Central memory CD8-positive, alpha-beta T cell (primary cell): ENCODE measurements at regions not wholly inside any gene's neighbourhood (a gene's known extent, or its start where the extent isn't known, plus 50 kb on each side); places are given as distances from the start of the nearest gene placed in this dataset.

ENCODE experiments used
- ATAC-seq: fragments of 150-1000 bp; cut with Tn5 transposase; replicated peaks from 2 replicates; pipeline ENCODE4 v1.10.0; 2022; ENCODE audit warnings: mild to moderate bottlenecking, moderate FRiP score, moderate number of reproducible peaks; ENCODE audit not compliant: poor library complexity, severe bottlenecking; ENCODE audit errors: extremely low read depth
- DNase-seq, 2 donors: peaks; one replicate each; pipeline ENCODE4 v3.0.0; 2021; ENCODE audit warnings: low spot score in 2 of 2
- H3K27ac Mint-ChIP-seq: one replicate; pipeline ENCODE4 v1.8.0; 2022; ENCODE audit warnings: low read depth, mild to moderate bottlenecking, moderate library complexity, mixed read lengths
- H3K27me3 Mint-ChIP-seq: one replicate; pipeline ENCODE4 v1.8.0; 2022; ENCODE audit warnings: mixed read lengths
- H3K36me3 Mint-ChIP-seq: one replicate; pipeline ENCODE4 v1.8.0; 2022; ENCODE audit warnings: mild to moderate bottlenecking, moderate library complexity, mixed read lengths; ENCODE audit not compliant: insufficient read depth
- H3K4me1 Mint-ChIP-seq: one replicate; pipeline ENCODE4 v1.8.0; 2022; ENCODE audit warnings: mixed read lengths
- H3K4me3 Mint-ChIP-seq: one replicate; pipeline ENCODE4 v1.8.0; 2022; ENCODE audit warnings: mild to moderate bottlenecking, moderate library complexity, mixed read lengths
- H3K9me3 Mint-ChIP-seq: one replicate; pipeline ENCODE4 v1.8.0; 2022; ENCODE audit warnings: mixed read lengths

DNA sequence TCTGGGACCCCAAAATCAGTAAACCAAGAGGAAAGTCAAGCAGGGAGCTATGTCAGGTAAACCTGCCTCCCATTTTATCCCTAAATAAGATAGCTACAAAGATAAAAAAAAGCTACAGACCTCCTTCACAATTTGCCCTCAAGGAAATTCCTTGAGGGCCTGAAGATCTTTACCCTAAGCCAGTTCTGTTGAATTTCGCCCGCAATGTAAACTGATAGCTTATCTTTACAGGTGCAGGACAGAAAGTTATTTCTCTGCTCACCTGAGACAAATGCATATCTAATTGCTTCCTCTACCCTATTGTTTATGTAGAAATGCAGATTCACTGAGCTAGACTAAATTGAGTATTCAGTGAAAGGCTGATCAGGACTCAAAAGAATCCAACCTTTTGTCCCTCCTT lies 153.4 kb upstream of the CHRM3 start:
- ATAC-seq (no peak), DNase-seq (no peak)
- Mint-ChIP-seq H3K27ac (no peak overlapping the region), H3K9me3 (peaks cover 20% of the 10 kb centered on the region), H3K4me1 (no peaks in the 10 kb centered on the region), H3K36me3 (peaks cover 2% of the 10 kb centered on the region), H3K27me3 (no peaks in the 10 kb centered on the region), H3K4me3 (no peak overlapping the region)

DNA sequence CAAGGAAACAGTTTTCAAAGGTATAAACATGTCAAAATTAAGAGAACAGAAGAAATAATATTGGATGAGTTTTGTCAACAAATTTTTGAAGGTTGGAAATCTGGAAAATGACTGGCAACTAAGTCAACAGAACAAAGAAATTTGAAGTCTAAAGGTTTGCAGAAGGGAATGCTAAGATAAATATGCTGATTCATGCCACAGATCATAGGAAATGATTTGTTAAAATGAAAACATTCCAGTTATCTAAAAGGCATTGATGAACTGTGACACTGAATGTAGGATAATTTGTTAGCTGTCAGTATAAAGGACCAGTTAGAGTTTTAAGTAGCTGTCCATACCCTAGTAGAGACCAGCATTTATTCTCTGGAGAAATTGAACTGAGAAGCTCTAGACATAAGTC lies 157.9 kb upstream of the CHRM3 start:
- no peak for ATAC-seq

DNA sequence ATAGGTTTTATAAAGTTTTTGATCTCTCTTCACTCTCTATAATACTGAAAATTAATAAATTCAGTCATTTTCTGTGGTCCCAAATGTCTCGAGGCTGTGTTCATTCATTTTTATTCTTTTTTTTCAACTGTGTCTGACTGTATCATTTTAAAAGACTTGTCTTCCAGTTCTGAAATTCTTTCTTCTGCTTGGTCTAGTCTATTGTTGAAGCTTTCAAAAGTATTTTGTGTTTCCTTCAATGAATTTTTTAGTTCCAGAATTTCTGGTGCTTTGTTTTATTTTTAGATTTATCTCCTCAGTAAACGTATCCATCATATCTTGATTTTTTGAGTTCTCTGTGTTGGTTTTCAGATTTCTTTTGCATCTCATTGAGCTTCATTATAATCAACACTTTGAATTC lies 161.0 kb upstream of the CHRM3 start:
- ATAC-seq (no peak), DNase-seq (no peak)
- Mint-ChIP-seq H3K4me1 (no peaks in the 10 kb centered on the region), H3K36me3 (peaks cover 2% of the 10 kb centered on the region), H3K27ac (no peak overlapping the region), H3K4me3 (no peak overlapping the region), H3K27me3 (no peaks in the 10 kb centered on the region), H3K9me3 (peaks cover 60% of the 10 kb centered on the region)

More for the DNA sequence above, 157.9 kb upstream of the CHRM3 start:
- Mint-ChIP-seq H3K36me3 (peaks cover 2% of the 10 kb centered on the region), H3K9me3 (peaks cover 44% of the 10 kb centered on the region), H3K27ac (no peak overlapping the region), H3K4me3 (no peak overlapping the region), H3K4me1 (no peaks in the 10 kb centered on the region), H3K27me3 (no peaks in the 10 kb centered on the region)
- DNase-seq = no peak

DNA sequence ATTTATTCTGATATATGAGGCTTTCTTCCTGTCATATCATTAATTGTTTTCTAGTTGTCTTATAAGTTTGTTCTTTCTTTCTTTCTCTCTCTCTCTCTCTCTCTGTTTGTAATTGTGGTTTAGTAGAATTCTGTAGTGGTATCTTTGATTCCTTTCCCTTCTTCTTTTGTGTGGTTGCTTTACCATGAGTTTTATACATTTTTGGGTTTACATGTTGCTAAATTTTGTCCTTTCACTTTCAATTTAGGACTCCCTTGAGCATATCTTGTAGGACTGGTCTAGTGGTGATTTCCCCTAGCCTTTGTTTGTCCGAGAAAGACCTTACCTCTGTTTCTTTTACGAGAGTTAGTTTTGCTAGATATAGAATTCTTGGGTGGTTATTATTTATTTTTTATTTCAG lies 162.3 kb upstream of the CHRM3 start:
- Mint-ChIP-seq H3K4me1 (no peaks in the 10 kb centered on the region), H3K27ac (no peak overlapping the region), H3K9me3 (peaks cover 50% of the 10 kb centered on the region), H3K4me3 (no peak overlapping the region), H3K36me3 (no peaks in the 10 kb centered on the region), H3K27me3 (no peaks in the 10 kb centered on the region)
- DNase-seq (no peak), ATAC-seq (no peak)

DNA sequence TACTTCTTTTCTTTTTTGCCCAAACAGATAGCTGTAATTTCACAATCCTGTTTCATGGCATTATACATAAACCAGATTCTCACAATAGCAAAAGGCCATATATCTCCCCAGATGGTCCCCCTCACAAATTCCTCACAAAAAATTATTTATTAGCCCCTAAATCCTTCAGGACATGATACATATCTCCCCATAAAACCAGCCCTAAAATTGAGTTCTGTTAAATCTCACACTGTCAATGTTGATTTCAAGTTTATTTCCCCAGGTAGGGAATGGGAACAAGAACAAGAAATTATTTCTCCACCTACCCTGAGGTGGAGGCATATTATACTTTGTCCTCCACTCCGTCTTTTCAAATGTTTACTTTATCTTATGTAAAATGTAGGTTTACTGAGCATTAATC lies 163.4 kb upstream of the CHRM3 start:
- H3K27me3 Mint-ChIP-seq = no peaks in the 10 kb centered on the region
- no peaks in the 10 kb centered on the region for H3K36me3 Mint-ChIP-seq
- H3K4me3 Mint-ChIP-seq = no peak overlapping the region
- no peak for DNase-seq
- ATAC-seq = no peak
- H3K4me1 Mint-ChIP-seq = no peaks in the 10 kb centered on the region
- H3K9me3 Mint-ChIP-seq = peaks cover 48% of the 10 kb centered on the region
- no peak overlapping the region for H3K27ac Mint-ChIP-seq

DNA sequence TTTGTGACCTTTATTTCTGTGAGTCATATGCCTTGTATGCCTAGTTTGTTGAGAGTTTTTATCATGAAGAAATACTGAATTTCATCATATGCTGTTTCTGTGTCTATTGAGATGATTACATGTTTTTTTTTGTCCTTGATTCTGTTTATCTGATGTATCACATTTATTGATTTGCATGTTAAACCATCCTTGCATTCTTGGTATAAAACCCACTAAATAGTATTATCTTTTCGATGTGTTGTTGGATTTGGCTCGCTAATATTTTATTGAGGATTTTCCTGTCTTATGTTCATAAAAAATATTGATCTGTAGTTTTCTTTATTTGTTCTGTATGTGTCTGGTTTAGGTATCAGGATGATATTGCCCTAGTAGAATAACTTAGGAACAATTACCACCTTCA lies 164.7 kb upstream of the CHRM3 start:
- Mint-ChIP-seq H3K4me3 (no peak overlapping the region), H3K4me1 (no peaks in the 10 kb centered on the region), H3K9me3 (peaks cover 44% of the 10 kb centered on the region), H3K27me3 (no peaks in the 10 kb centered on the region), H3K36me3 (no peaks in the 10 kb centered on the region), H3K27ac (no peak overlapping the region)
- DNase-seq = no peak
- no peak for ATAC-seq

DNA sequence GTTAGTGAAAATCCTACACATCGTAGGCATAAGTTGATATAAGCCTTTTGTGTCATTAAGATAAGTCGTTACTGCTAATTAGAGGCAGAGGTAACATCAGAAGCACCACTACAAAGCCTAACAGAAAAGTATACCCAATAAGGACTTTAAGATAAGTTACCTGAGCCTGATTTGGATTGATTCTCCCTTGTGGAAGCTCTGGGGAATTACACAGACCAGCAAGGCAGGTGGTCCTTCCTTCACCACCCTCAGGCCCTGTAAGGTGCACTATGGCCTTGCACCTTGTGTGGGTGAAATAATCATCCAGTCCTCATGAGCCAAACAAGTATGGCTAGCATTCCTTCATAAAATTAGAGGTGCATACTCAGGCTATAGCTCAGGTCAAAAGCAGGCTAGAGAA lies 166.7 kb upstream of the CHRM3 start:
- Mint-ChIP-seq H3K27me3 (no peaks in the 10 kb centered on the region), H3K27ac (no peak overlapping the region), H3K36me3 (no peaks in the 10 kb centered on the region), H3K4me3 (no peak overlapping the region), H3K4me1 (no peaks in the 10 kb centered on the region), H3K9me3 (peaks cover 34% of the 10 kb centered on the region)
- ATAC-seq = no peak
- no peak for DNase-seq

DNA sequence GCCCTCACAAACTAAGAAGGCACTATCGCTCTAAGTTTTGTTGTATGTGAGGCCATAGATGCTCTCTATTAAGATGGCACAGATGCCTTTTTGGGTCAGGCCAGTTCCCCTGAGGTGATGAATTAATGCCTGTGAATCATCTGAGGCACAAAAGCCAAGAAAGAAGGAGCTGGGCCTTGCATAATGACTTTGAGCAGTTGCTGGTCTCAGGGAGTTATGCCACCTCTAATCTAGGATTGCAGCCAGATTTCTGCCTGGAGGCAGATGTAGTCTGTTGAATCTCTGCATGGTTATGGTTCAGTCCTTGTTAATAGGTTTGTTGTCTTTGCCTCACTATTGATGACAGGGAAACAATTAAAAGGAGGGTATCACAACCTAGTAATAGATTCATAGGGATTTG lies 168.1 kb upstream of the CHRM3 start:
- no peaks in the 10 kb centered on the region for H3K27me3 Mint-ChIP-seq
- no peaks in the 10 kb centered on the region for H3K36me3 Mint-ChIP-seq
- no peaks in the 10 kb centered on the region for H3K4me1 Mint-ChIP-seq
- no peak overlapping the region for H3K27ac Mint-ChIP-seq
- no peak overlapping the region for H3K4me3 Mint-ChIP-seq
- ATAC-seq = no peak
- no peak for DNase-seq
- peaks cover 22% of the 10 kb centered on the region for H3K9me3 Mint-ChIP-seq

DNA sequence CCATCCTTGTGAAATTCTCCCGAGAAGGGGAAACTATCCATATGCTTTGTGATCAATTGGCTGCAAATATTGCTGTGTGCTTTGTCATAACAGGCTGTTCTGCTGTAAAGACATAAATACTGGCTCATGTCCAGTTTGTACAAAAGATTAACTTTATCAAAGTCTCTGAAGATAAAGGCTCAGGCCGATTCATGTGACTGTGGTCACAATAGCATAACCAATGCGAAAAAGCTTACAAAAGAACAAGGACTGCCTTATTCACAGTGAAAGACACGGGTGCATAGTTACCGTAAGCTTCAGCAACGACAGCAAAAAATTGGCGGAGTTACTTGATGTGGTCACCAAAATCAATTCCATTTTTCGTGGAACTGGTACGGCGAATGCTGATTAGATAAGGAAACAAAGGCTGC lies 173.6 kb upstream of the CHRM3 start:
- Mint-ChIP-seq H3K9me3 (peaks cover 5% of the 10 kb centered on the region), H3K36me3 (no peaks in the 10 kb centered on the region), H3K27me3 (no peaks in the 10 kb centered on the region), H3K4me3 (no peak overlapping the region), H3K27ac (no peak overlapping the region), H3K4me1 (no peaks in the 10 kb centered on the region)
- DNase-seq = no peak
- ATAC-seq = no peak

DNA sequence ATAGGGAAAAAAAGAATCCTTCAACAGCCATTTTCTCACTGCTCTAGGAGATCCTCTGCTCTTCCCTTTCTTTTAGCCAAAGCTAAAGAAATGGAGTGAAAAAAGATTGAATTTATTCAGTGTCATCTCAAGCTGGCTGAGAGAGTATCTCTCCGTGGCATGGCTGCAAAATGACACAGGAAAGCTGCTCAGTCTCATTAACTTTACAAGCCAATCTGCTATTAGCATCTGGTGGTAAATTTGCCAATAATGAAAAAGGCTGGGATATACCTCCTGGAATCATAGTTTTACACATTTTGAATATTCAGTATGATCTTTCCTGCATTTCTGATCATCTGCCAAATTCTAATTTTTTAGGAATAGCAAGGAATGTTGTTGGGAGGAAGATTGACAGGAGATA lies 176.8 kb upstream of the CHRM3 start:
- no peak overlapping the region for H3K4me3 Mint-ChIP-seq
- H3K9me3 Mint-ChIP-seq = peaks cover 11% of the 10 kb centered on the region
- DNase-seq (no peak), ATAC-seq (no peak)
- H3K27me3 Mint-ChIP-seq = no peaks in the 10 kb centered on the region
- H3K36me3 Mint-ChIP-seq = no peaks in the 10 kb centered on the region
- H3K4me1 Mint-ChIP-seq = no peaks in the 10 kb centered on the region
- no peak overlapping the region for H3K27ac Mint-ChIP-seq

DNA sequence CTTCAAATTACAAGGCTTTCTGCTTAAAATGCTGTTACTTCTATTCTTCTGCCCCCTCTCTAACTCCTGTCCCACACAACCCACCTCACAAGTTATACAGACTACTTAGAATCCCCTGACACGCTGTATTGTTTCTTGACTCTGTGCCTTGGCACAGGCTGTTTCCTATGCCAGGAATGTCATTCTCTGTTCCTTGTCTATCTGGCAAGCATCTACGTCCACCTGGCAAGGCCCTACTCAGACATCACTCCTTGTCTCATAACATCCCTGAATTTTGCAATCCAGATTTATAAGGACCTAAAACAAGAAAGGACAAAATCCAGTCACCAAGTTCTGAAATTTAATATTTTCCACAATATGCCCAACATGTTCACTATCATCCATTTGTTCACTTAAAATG lies 182.0 kb upstream of the CHRM3 start:
- ATAC-seq (no peak), DNase-seq (no peak)
- H3K27me3 Mint-ChIP-seq = no peaks in the 10 kb centered on the region
- H3K4me3 Mint-ChIP-seq = no peak overlapping the region
- H3K27ac Mint-ChIP-seq = no peak overlapping the region
- H3K9me3 Mint-ChIP-seq = peaks cover 11% of the 10 kb centered on the region
- H3K4me1 Mint-ChIP-seq = no peaks in the 10 kb centered on the region
- H3K36me3 Mint-ChIP-seq = no peaks in the 10 kb centered on the region

DNA sequence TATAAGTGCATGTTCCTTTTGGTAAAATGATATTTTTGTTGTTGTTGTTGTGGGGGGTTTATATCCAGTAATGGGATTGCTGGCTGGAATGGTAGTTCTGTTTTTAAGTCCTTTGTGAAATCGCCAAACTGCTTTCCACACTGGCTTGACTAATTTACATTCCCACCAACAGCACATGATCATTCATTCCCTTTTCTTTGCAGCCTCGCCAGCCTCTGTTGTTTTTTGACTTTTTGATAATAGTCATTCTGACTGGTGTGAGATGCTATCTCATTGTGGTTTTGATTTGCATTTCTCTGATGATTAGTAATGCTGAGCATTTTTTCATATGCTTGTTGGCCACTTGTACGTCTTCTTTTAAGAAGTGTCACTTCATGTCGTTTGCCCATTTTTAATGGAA lies 188.5 kb upstream of the CHRM3 start:
- DNase-seq = no peak
- Mint-ChIP-seq H3K4me1 (no peaks in the 10 kb centered on the region), H3K27me3 (no peaks in the 10 kb centered on the region), H3K4me3 (no peak overlapping the region), H3K36me3 (no peaks in the 10 kb centered on the region), H3K27ac (no peak overlapping the region), H3K9me3 (peaks cover 5% of the 10 kb centered on the region)
- ATAC-seq = no peak

DNA sequence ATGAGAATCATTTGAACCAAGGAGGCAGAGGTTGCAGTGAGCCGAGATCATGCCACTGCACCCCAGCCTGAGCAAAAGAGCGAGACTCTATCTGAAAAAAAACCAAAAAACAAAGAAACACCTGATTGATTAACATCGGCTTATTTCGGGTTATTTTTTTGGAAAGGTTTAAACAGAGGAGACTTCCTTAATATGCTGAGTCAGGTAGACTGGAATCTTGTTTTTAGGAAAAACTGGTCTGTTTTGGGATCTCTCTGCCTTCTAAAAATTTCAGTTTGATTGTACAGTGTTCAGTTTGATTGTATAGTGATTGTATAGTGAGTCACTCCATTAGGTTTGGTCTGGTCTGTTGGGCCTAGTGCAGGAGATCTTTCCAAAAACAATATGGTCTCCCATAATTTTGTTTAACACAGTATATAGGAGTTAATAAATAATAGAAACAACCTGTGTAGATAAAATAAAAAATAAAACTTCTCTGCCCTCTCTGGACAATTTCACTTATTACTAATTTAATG lies 196.3 kb upstream of the CHRM3 start:
- Mint-ChIP-seq H3K4me3 (no peak overlapping the region), H3K27ac (no peak overlapping the region), H3K9me3 (peaks cover 14% of the 10 kb centered on the region), H3K27me3 (no peaks in the 10 kb centered on the region), H3K36me3 (no peaks in the 10 kb centered on the region), H3K4me1 (no peaks in the 10 kb centered on the region)
- no peak for DNase-seq
- no peak for ATAC-seq

DNA sequence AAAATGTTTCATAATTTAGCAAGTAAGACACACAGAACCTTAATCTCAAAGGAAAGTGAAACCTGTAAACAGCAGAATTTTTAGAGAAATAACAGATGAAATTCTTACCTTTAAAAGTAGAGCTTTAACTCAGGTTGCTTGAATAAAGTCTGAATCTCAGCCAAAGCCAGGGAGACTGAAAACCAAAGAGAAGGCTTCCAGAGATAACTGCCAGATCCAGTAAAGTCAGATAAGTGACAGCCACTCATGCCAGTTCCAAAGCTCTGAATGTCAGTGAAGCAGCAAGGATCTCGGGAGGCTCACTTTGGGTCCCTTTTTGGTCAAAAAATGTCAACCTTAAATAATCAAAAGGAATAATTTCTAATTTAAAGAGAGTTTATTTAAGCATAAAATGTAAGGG lies 199.9 kb upstream of the CHRM3 start:
- Mint-ChIP-seq H3K9me3 (peaks cover 14% of the 10 kb centered on the region), H3K27me3 (no peaks in the 10 kb centered on the region), H3K27ac (no peak overlapping the region), H3K4me3 (no peak overlapping the region), H3K36me3 (no peaks in the 10 kb centered on the region), H3K4me1 (no peaks in the 10 kb centered on the region)
- no peak for DNase-seq
- ATAC-seq = no peak
